Aorta (tissue), 5 donors: ENCODE measurements at regions not wholly inside any gene's neighbourhood (a gene's known extent, or its start where the extent isn't known, plus 50 kb on each side); places are given as distances from the start of the nearest gene placed in this dataset.
A peak's percentile ranks its signal among the peaks of the same experiment; 100 is the strongest.
"Not testable (repeated sequence)": the region's sequence is repeated elsewhere in the genome, so short reads cannot be mapped to it uniquely, and the experiment has no call there.

Experiments used
- ATAC-seq: fragments of 200-7000 bp; cut with Tn5 transposase; one replicate; pipeline ENCODE4 v1.9.1; 2022; ENCODE audit warnings: moderate library complexity; ENCODE audit not compliant: low FRiP score
- DNase-seq, 2 donors: peaks; one replicate each; pipeline ENCODE4 v3.0.0-alpha.2; 2020
- H3K27ac ChIP-seq, 2 donors: one replicate each; pipeline ENCODE4 v1.5.1; 2013; ENCODE audit warnings: low read length in 2 of 2, mild to moderate bottlenecking in 2 of 2, moderate library complexity in 2 of 2, control low read depth in 1 of 2, inconsistent platforms in 1 of 2, low read depth in 1 of 2
- H3K27me3 ChIP-seq, 2 donors: one replicate each; pipeline ENCODE4 v1.6.1; 2013; ENCODE audit warnings: control low read depth in 1 of 2, low read length in 1 of 2, mild to moderate bottlenecking in 1 of 2, moderate library complexity in 1 of 2; ENCODE audit not compliant: insufficient read depth in 2 of 2, control insufficient read depth in 1 of 2
- H3K36me3 ChIP-seq, 2 donors: one replicate each; pipeline ENCODE4 v1.6.1; 2013; ENCODE audit warnings: control low read depth in 1 of 2, low read length in 1 of 2, mild to moderate bottlenecking in 1 of 2; ENCODE audit not compliant: insufficient read depth in 2 of 2, control insufficient read depth in 1 of 2
- H3K4me1 ChIP-seq, 2 donors: one replicate each; pipeline ENCODE4 v1.6.1; 2013; ENCODE audit warnings: low read length in 2 of 2, control low read depth in 1 of 2, mild to moderate bottlenecking in 1 of 2, moderate library complexity in 1 of 2; ENCODE audit not compliant: insufficient read depth in 2 of 2, control insufficient read depth in 1 of 2
- H3K4me3 ChIP-seq, 2 donors: one replicate each; pipeline ENCODE4 v1.5.1; 2013; ENCODE audit warnings: low read length in 2 of 2, control low read depth in 1 of 2, mild to moderate bottlenecking in 1 of 2
- H3K9me3 ChIP-seq: one replicate; pipeline ENCODE4 v1.6.1; 2013; ENCODE audit warnings: mild to moderate bottlenecking, low read length; ENCODE audit not compliant: control insufficient read depth
- WGBS, 2 donors: extraction: QIAGEN DNeasy Blood & Tissue Kit; methylation state at CpG; one replicate each; pipeline ENCODE4 v1.1.7; 2013; 5-methylcytosine and 5-hydroxymethylcytosine counted together
- intact Hi-C, 2 donors: fragments of 100-400 bp; cut with DNase I; formaldehyde crosslinking; loops; one replicate each; pipeline versions ENCODE4 v1.14.2 to v1.15.0; 2022
- donor health status: healthy with polysubstance abuse.
- donor health status: Bipolar disorder and iron deficiency.
- donor health status: DM: no; HTN: no; CAD: no.
- donor health status: DM: no; HTN: no; CAD: no.
- donor health status: DM: yes; HTN: yes; CAD: no.

- ATAC-seq, DNase-seq, H3K9me3 ChIP-seq, H3K36me3 ChIP-seq, H3K27ac ChIP-seq, intact Hi-C loops, H3K27me3 ChIP-seq, H3K4me3 ChIP-seq, H3K4me1 ChIP-seq: not testable (repeated sequence)
- WGBS, 2 donors: 71 to 88% methylated on average over 4 of the region's 4 CpGs
Observed at GRCh38 chr5:82437565-82437964, 159.4 kb upstream of the RPS23 start.

DNA sequence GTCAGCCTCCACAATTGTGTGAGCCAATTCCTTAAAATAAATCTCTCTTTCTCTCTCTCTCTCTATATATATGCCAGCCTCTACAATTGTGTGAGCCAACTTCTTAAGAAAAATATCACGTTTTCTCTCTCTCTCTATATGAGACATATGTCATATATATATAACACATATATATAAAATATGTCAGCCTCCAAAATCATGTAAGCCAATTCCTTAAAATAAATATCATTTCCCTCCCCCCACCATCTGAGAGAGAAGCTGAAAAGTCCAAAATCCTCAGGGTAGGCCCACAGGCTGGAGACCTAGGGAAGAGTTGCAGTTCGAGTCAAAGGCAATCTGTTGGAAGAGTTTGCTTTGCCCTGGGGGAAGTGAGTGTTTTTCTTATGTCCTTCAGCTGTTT lies 158.1 kb upstream of the RPS23 start:
- Histone ChIP-seq H3K4me3 (no peak overlapping the region), H3K27me3 (no peaks in the 10 kb centered on the region)
- 9 to 29% methylated on average over 2 of the region's 2 CpGs for whole genome bisulfite sequencing, 2 donors

GRCh38 chr5:82434696-82435660 lies 156.8 kb upstream of the RPS23 start:
- intact Hi-C loops, DNase-seq, ATAC-seq, H3K4me1 ChIP-seq, H3K9me3 ChIP-seq, H3K27ac ChIP-seq, H3K36me3 ChIP-seq, H3K27me3 ChIP-seq, H3K4me3 ChIP-seq: not testable (repeated sequence)
- WGBS, 2 donors: 91 to 94% methylated on average over 27 to 31 of the region's 35 CpGs

More for the DNA sequence above, 158.1 kb upstream of the RPS23 start:
- DNase-seq (no peak), ATAC-seq (no peak)
- H3K4me1 ChIP-seq: peaks cover 0 to 2% of the 10 kb centered on the region in 2 donors
- intact Hi-C loops: no loop called here
- no peak overlapping the region for H3K27ac ChIP-seq
- H3K9me3 ChIP-seq: no peaks in the 10 kb centered on the region
- H3K36me3 ChIP-seq: no peaks in the 10 kb centered on the region

DNA sequence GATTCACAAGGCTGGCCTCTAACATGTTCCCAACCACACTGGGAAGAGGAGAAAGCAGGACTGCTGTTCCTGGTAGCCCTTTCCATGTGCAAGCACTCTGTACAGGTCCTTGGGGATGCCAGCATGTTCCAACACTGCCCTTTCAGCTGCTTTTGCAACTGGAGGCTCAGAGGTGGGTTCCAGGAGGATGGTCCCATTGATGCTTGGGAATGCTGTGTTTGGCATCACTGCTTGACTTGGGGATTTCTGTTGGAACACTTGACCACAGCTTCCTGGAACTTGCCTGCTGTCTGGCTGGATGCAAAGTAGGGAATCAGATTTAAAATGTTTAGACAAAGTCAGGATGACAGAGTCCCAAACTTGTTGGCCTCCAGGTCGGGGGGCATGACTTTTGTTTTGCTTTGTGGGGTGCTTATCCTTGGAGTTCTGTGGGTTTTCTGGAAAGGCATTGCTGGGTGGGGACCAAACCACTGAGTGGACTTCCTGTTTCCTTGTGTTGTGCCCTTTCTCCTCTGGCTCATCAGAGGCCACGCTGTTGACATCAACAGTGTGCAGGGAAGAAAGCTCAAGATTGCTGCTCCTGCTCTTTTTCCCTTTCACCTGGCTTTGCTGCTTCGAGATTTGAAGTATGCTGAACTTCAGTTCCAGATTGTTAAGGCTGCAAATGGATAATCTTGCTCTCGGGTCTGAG lies 148.5 kb upstream of the RPS23 start:
- H3K27me3 ChIP-seq: no peaks in the 10 kb centered on the region
- H3K27ac ChIP-seq: peak overlapping the region in 1 of 2 donors; percentile 25
- H3K36me3 ChIP-seq: no peaks in the 10 kb centered on the region
- intact Hi-C loops: no loop called here
- ATAC-seq (peak; percentile 60), DNase-seq (peak in 1 of 2 donors; percentile 53)
- H3K9me3 ChIP-seq: no peaks in the 10 kb centered on the region
- H3K4me1 ChIP-seq: no peaks in the 10 kb centered on the region
- H3K4me3 ChIP-seq: no peak overlapping the region
- WGBS, 2 donors: 67 to 70% methylated on average over 4 of the region's 4 CpGs

- no peaks in the 10 kb centered on the region for H3K27me3 ChIP-seq
- intact Hi-C loops: no loop called here
- no peaks in the 10 kb centered on the region for H3K4me1 ChIP-seq
- WGBS, 2 donors: 30 to 46% methylated on average over 3 of the region's 3 CpGs
- DNase-seq (no peak), ATAC-seq (peak; percentile 67)
- H3K4me3 ChIP-seq: no peak overlapping the region
- H3K27ac ChIP-seq: no peak overlapping the region
- H3K36me3 ChIP-seq: no peaks in the 10 kb centered on the region
- H3K9me3 ChIP-seq: no peaks in the 10 kb centered on the region
Observed at GRCh38 chr5:82425591-82425990, 147.4 kb upstream of the RPS23 start.

DNA sequence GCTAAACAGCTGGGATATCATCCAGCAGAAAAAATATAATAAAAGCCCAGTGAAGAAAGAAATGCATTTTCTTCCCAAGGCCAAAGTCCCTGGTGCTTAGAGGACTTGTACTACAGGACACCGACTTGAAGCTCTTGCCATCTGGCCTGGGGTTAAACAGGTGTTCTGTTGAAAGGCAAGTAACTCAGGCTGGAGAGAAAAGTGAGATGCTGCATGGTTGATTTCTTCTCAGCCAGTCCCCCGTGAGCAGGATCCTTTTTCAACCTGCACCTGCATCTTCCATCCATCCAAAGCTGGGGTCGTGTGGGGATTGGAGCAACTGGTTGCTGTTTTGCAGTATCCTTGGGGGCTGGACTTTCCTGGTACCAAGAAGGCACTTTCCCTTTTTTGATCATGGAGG lies 146.1 kb upstream of the RPS23 start:
- DNase-seq: no peak
- Histone ChIP-seq H3K9me3 (no peaks in the 10 kb centered on the region), H3K27me3 (no peaks in the 10 kb centered on the region), H3K27ac (no peak overlapping the region), H3K36me3 (no peaks in the 10 kb centered on the region), H3K4me3 (no peak overlapping the region), H3K4me1 (no peaks in the 10 kb centered on the region)
- no peak for ATAC-seq
- intact Hi-C loops: no loop called here
- 30 to 68% methylated on average over 3 of the region's 3 CpGs for WGBS, 2 donors

DNA sequence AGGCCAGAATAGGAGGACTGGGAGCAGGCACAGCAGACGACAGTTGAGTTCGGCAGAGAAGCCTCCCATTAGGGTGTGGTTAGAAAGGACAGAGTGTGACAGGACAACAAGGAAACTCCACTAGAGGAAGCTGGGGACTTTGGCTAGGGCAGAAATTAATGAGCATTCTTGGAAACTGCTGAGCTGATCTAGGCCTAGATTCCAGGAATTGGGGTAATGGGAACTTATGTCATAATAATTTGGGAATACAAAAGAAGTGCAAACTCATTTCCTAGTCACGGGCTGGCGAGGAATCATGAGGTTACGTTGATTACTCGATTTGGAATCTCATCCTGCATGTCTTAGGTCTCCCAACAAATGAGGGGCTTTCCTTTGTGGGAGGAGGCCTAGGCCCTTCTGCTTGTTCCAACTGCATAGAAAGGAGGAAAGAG lies 144.6 kb upstream of the RPS23 start:
- Histone ChIP-seq H3K4me3 (no peak overlapping the region), H3K9me3 (no peaks in the 10 kb centered on the region), H3K27me3 (no peaks in the 10 kb centered on the region), H3K4me1 (peaks cover 0 to 4% of the 10 kb centered on the region in 2 donors), H3K27ac (no peak overlapping the region), H3K36me3 (no peaks in the 10 kb centered on the region)
- intact Hi-C loops: no loop called here
- WGBS, 2 donors: 29 to 45% methylated on average over 6 of the region's 6 CpGs
- ATAC-seq (peak; percentile 76), DNase-seq (peak in 1 of 2 donors; percentile 74)

- Histone ChIP-seq H3K27me3 (no peaks in the 10 kb centered on the region), H3K4me3 (no peak overlapping the region), H3K4me1 (peaks cover 0 to 4% of the 10 kb centered on the region in 2 donors), H3K27ac (no peak overlapping the region), H3K9me3 (no peaks in the 10 kb centered on the region), H3K36me3 (no peaks in the 10 kb centered on the region)
- ATAC-seq: peak; percentile 2
- no peak for DNase-seq
- 35 to 88% methylated on average over 2 of the region's 2 CpGs for WGBS, 2 donors
- intact Hi-C loops: no loop called here
Observed at GRCh38 chr5:82422001-82422740, 144.0 kb upstream of the RPS23 start.
